Tibial artery (tissue), 4 donors: ENCODE measurements at regions not wholly inside any gene's neighbourhood (a gene's known extent, or its start where the extent isn't known, plus 50 kb on each side); places are given as distances from the start of the nearest gene placed in this dataset.

Experiments used
- DNase-seq, 2 donors: peaks; one replicate each; pipeline ENCODE4 v3.0.0-alpha.2; 2019
- H3K27ac ChIP-seq, 2 donors: fragments of 200-600 bp; sonication (generic) in 1 of 2; 1 replicate in 1 of 2; 2 replicates in 1 of 2; pipeline ENCODE4 v1.5.1; 2018 to 2019; ENCODE audit warnings: mild to moderate bottlenecking in 1 of 2
- H3K27me3 ChIP-seq, 2 donors: fragments of 200-600 bp; sonication (generic) in 1 of 2; one replicate each; pipeline versions ENCODE4 v1.5.1 to v1.6.0; 2016 to 2019
- H3K36me3 ChIP-seq, 3 donors: fragments of 200-600 bp; sonication (generic) in 2 of 3; one replicate each; pipeline ENCODE4 v1.5.1; 2016 to 2019; ENCODE audit warnings: mild to moderate bottlenecking in 2 of 3
- H3K4me1 ChIP-seq, 4 donors: fragments of 200-600 bp; sonication (generic) in 2 of 4; 1 replicate in 3 of 4; 2 replicates in 1 of 4; pipeline ENCODE4 v1.5.1; 2016 to 2019
- H3K4me3 ChIP-seq, 2 donors: fragments of 200-600 bp; sonication (generic) in 1 of 2; 1 replicate in 1 of 2; 2 replicates in 1 of 2; pipeline ENCODE4 v1.5.1; 2018 to 2019; ENCODE audit warnings: mild to moderate bottlenecking in 2 of 2
- H3K9me3 ChIP-seq, 3 donors: fragments of 200-600 bp; sonication (generic) in 1 of 3; one replicate each; pipeline ENCODE4 v1.5.1; 2016 to 2019
- CTCF ChIP-seq, 2 experiments: fragments of 200-600 bp in 1 of 2; fragments of 450-650 bp in 1 of 2; IDR thresholded peaks; one replicate each; pipeline ENCODE4 v1.5.1; 2017 to 2019; ENCODE audit warnings: antibody characterized with exemption in 2 of 2, mild to moderate bottlenecking in 1 of 2, moderate library complexity in 1 of 2
- intact Hi-C: fragments of 100-400 bp; cut with DNase I; formaldehyde crosslinking; loops from one replicate; pipeline ENCODE4 v1.15.0; 2023; ENCODE audit warnings: low total_unique reads

- TF ChIP-seq CTCF (IDR thresholded peaks at IDR 0.05) = no peak
Observed at GRCh38 chr2:217604527-217605194, 398.1 kb downstream of the TNS1 start.

DNA sequence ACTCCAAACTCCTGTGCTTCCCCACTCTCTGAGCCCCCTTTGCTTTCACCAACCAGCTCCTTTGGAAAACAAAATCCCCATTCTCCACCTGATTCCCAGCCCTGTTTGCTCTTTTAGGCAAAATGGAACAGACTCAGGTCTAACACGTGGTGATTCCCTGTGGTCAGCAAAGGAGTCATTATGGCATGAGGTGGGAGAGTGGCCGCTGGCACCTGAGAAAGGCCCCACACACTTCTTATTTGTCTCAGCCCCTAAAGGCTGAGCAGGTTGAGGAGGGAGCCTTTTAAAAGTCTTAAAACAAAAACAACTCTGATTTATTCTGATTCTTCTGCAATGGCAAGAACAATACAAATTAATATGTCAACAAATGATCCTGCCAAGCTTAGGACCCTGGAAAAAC is 401.2 kb downstream of the TNS1 start:
- TF ChIP-seq CTCF (IDR thresholded peaks at IDR 0.05) = no peak
- intact Hi-C loops = no loop called here
- no peak overlapping the region for H3K4me3 ChIP-seq
- no peak overlapping the region for H3K27ac ChIP-seq
- no peaks in the 10 kb centered on the region for H3K27me3 ChIP-seq
- no peaks in the 10 kb centered on the region for H3K9me3 ChIP-seq
- H3K36me3 ChIP-seq = peaks cover 0 to 9% (median 6%) of the 10 kb centered on the region in 3 donors
- no peak for DNase-seq
- peaks cover 0 to 7% (median 0%) of the 10 kb centered on the region in 4 donors for H3K4me1 ChIP-seq

More at GRCh38 chr2:217604527-217605194, 398.1 kb downstream of the TNS1 start:
- Histone ChIP-seq H3K27ac (no peak overlapping the region), H3K4me3 (no peak overlapping the region), H3K27me3 (no peaks in the 10 kb centered on the region), H3K4me1 (peaks cover 0 to 7% (median 0%) of the 10 kb centered on the region in 4 donors), H3K9me3 (no peaks in the 10 kb centered on the region), H3K36me3 (peaks cover 0 to 13% (median 6%) of the 10 kb centered on the region in 3 donors)
- DNase-seq = no peak
- intact Hi-C loops = no loop called here

- intact Hi-C loops = no loop called here
- Histone ChIP-seq H3K27me3 (no peaks in the 10 kb centered on the region), H3K4me1 (peaks cover 0 to 5% (median 0%) of the 10 kb centered on the region in 4 donors), H3K36me3 (peaks cover 0 to 9% (median 6%) of the 10 kb centered on the region in 3 donors), H3K27ac (no peak overlapping the region), H3K4me3 (no peak overlapping the region), H3K9me3 (no peaks in the 10 kb centered on the region)
- TF ChIP-seq CTCF (IDR thresholded peaks at IDR 0.05) = no peak
- no peak for DNase-seq
Observed at GRCh38 chr2:217599906-217600305, 402.9 kb downstream of the TNS1 start.

GRCh38 chr2:217597681-217598080 is 405.1 kb downstream of the TNS1 start:
- Histone ChIP-seq H3K36me3 (peaks cover 6 to 9% (median 8%) of the 10 kb centered on the region in 3 donors), H3K4me3 (no peak overlapping the region), H3K9me3 (no peaks in the 10 kb centered on the region), H3K4me1 (no peaks in the 10 kb centered on the region), H3K27ac (no peak overlapping the region), H3K27me3 (no peaks in the 10 kb centered on the region)
- DNase-seq = no peak
- no peak for TF ChIP-seq CTCF (IDR thresholded peaks at IDR 0.05)
- intact Hi-C loops = no loop called here

DNA sequence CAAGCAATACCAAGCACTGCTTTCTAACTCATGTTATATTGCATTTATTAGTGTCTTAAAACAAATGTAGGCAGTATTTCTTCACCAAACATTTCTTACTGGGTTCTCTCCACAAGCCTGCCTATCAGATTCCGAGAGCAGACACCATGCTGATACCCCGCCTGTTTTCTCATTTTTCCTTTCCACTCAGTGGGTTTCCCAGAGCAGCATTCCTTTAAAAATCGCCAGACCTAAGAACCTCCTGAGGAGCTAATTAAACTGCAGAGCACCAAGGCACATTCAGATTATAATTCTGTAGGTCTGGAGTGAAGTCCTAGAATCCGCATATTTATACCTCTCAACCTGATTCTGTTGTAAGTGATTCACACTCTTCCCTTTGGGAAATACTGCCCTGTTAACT is 405.6 kb downstream of the TNS1 start:
- DNase-seq = no peak
- no peak for TF ChIP-seq CTCF (IDR thresholded peaks at IDR 0.05)
- H3K27ac ChIP-seq = no peak overlapping the region
- no peaks in the 10 kb centered on the region for H3K27me3 ChIP-seq
- no peaks in the 10 kb centered on the region for H3K4me1 ChIP-seq
- H3K4me3 ChIP-seq = no peak overlapping the region
- peaks cover 6 to 9% (median 8%) of the 10 kb centered on the region in 3 donors for H3K36me3 ChIP-seq
- intact Hi-C loops = no loop called here
- H3K9me3 ChIP-seq = no peaks in the 10 kb centered on the region
